GM23338 (cell line): ENCODE measurements at regions not wholly inside any gene's neighbourhood (a gene's known extent, or its start where the extent isn't known, plus 50 kb on each side); places are given as distances from the start of the nearest gene placed in this dataset.
A peak's percentile ranks its signal among the peaks of the same experiment; 100 is the strongest.

Experiments used
- ATAC-seq: fragments of 200-7000 bp; cut with Tn5 transposase; 3 replicates; pipeline ENCODE4 v1.9.1; 2020
- DNase-seq: peaks from one replicate; pipeline ENCODE4 v3.0.0-alpha.2; 2015; ENCODE audit warnings: low spot score
- H2AFZ ChIP-seq: fragments of 200-600 bp; sonication (generic); 2 replicates; pipeline ENCODE4 v1.8.0; 2016; ENCODE audit warnings: antibody characterized with exemption, mild to moderate bottlenecking, moderate library complexity
- H3F3A ChIP-seq: fragments of 200-600 bp; sonication (generic); replicated peaks from 2 replicates; pipeline ENCODE4 v1.8.0; 2017; ENCODE audit warnings: antibody characterized with exemption, mixed run types, low read depth
- H3K27ac ChIP-seq: fragments of 200-600 bp; sonication (generic); 2 replicates; pipeline ENCODE4 v1.6.1; 2016; ENCODE audit warnings: low read depth
- H3K27me3 ChIP-seq: fragments of 200-600 bp; sonication (generic); 2 replicates; pipeline ENCODE4 v1.8.0; 2016; ENCODE audit warnings: mild to moderate bottlenecking, mixed run types, moderate library complexity; ENCODE audit not compliant: insufficient read depth
- H3K36me3 ChIP-seq: fragments of 200-600 bp; sonication (generic); 2 replicates; pipeline ENCODE4 v1.8.0; 2016; ENCODE audit warnings: mild to moderate bottlenecking; ENCODE audit not compliant: insufficient read depth
- H3K4me1 ChIP-seq: fragments of 200-600 bp; sonication (generic); 2 replicates; pipeline ENCODE4 v1.8.0; 2016; ENCODE audit warnings: mild to moderate bottlenecking, moderate library complexity; ENCODE audit not compliant: insufficient read depth
- H3K4me2 ChIP-seq: fragments of 200-600 bp; sonication (generic); 2 replicates; pipeline ENCODE4 v1.7.1; 2017; ENCODE audit warnings: mixed run types
- H3K4me3 ChIP-seq: fragments of 200-600 bp; sonication (generic); 2 replicates; pipeline ENCODE4 v1.6.1; 2016; ENCODE audit warnings: mixed run types
- H3K79me2 ChIP-seq: fragments of 200-600 bp; sonication (generic); replicated peaks from 2 replicates; pipeline ENCODE4 v1.8.0; 2017; ENCODE audit warnings: mild to moderate bottlenecking; ENCODE audit not compliant: insufficient read depth
- H3K9me2 ChIP-seq: fragments of 200-600 bp; sonication (generic); 2 replicates; pipeline ENCODE4 v1.8.0; 2017; ENCODE audit not compliant: insufficient read depth
- H4K20me1 ChIP-seq: fragments of 200-600 bp; sonication (generic); replicated peaks from 2 replicates; pipeline ENCODE4 v1.8.0; 2017; ENCODE audit warnings: mild to moderate bottlenecking; ENCODE audit not compliant: insufficient read depth
- H3K27ac Mint-ChIP-seq: 2 replicates; pipeline ENCODE4 v1.8.0; 2020; ENCODE audit warnings: inconsistent platforms, mild to moderate bottlenecking, moderate library complexity, mixed read lengths
- H3K27me3 Mint-ChIP-seq: 3 replicates; pipeline ENCODE4 v1.8.0; 2022; ENCODE audit warnings: low read depth, mild to moderate bottlenecking, moderate library complexity, mixed read lengths, inconsistent platforms; ENCODE audit not compliant: insufficient read depth, poor library complexity
- H3K36me3 Mint-ChIP-seq: 3 replicates; pipeline ENCODE4 v1.8.0; 2021; ENCODE audit warnings: low read depth, mild to moderate bottlenecking, inconsistent platforms, moderate library complexity, mixed read lengths
- H3K4me1 Mint-ChIP-seq: 3 replicates; pipeline ENCODE4 v1.8.0; 2020; ENCODE audit warnings: mild to moderate bottlenecking, inconsistent platforms, mixed read lengths
- H3K4me3 Mint-ChIP-seq: 3 replicates; pipeline ENCODE4 v1.8.0; 2021; ENCODE audit warnings: moderate library complexity, mild to moderate bottlenecking, inconsistent platforms, mixed read lengths
- H3K9me3 Mint-ChIP-seq: 3 replicates; pipeline ENCODE4 v1.8.0; 2020; ENCODE audit warnings: moderate library complexity, mild to moderate bottlenecking, inconsistent platforms, mixed read lengths
- CREB1 ChIP-seq: fragments of 250-450 bp; sonication (Bioruptor Pico); IDR thresholded peaks from 2 replicates; pipeline ENCODE4 v1.5.0; 2020; ENCODE audit warnings: low read depth, mild to moderate bottlenecking, moderate library complexity
- EZH2 ChIP-seq: fragments of 200-600 bp; sonication (generic); IDR thresholded peaks from one replicate; pipeline ENCODE4 v1.8.0; 2017; ENCODE audit warnings: antibody characterized with exemption, mild to moderate bottlenecking, low read depth; ENCODE audit not compliant: unreplicated experiment
- NANOG ChIP-seq: IDR thresholded peaks from 2 replicates; pipeline ENCODE4 v1.6.1; 2016; ENCODE audit warnings: antibody characterized with exemption, borderline replicate concordance
- ZNF331 ChIP-seq: fragments of 250-450 bp; sonication (Bioruptor Pico); IDR thresholded peaks from 2 replicates; pipeline ENCODE4 v1.5.0; 2020; ENCODE audit warnings: low read depth, mild to moderate bottlenecking, moderate library complexity
- ZNF462 ChIP-seq: fragments of 250-450 bp; sonication (Bioruptor Pico); IDR thresholded peaks from 2 replicates; pipeline ENCODE4 v1.5.0; 2020; ENCODE audit warnings: mild to moderate bottlenecking, moderate library complexity
- TF ChIP-seq, protein P1 (sequence below), 2 experiments: fragments of 200-600 bp in 1 of 2; sonication (generic) in 1 of 2; conservative IDR thresholded peaks; 2 replicates each; pipeline versions ENCODE4 v1.5.1 to v1.6.1; 2016 to 2017; ENCODE audit warnings: antibody characterized with exemption in 2 of 2, low read depth in 2 of 2, mild to moderate bottlenecking in 2 of 2, moderate library complexity in 1 of 2
- TF ChIP-seq, protein P2 (sequence below): IDR thresholded peaks from 2 replicates; pipeline ENCODE4 v1.6.1; 2016; ENCODE audit warnings: antibody characterized with exemption

- TF ChIP-seq EZH2 (no peak), ZNF331 (CRISPR knock-in tag) (no peak)
- TF ChIP-seq, protein P1, sequence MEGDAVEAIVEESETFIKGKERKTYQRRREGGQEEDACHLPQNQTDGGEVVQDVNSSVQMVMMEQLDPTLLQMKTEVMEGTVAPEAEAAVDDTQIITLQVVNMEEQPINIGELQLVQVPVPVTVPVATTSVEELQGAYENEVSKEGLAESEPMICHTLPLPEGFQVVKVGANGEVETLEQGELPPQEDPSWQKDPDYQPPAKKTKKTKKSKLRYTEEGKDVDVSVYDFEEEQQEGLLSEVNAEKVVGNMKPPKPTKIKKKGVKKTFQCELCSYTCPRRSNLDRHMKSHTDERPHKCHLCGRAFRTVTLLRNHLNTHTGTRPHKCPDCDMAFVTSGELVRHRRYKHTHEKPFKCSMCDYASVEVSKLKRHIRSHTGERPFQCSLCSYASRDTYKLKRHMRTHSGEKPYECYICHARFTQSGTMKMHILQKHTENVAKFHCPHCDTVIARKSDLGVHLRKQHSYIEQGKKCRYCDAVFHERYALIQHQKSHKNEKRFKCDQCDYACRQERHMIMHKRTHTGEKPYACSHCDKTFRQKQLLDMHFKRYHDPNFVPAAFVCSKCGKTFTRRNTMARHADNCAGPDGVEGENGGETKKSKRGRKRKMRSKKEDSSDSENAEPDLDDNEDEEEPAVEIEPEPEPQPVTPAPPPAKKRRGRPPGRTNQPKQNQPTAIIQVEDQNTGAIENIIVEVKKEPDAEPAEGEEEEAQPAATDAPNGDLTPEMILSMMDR (conservative IDR thresholded peaks at IDR 0.05; ENCODE audit: low read depth in 2 of 2): no peak
These were observed 221.0 kb upstream of the IGF1R start (continued) for GRCh38 chr15:98427321-98427720.

DNA sequence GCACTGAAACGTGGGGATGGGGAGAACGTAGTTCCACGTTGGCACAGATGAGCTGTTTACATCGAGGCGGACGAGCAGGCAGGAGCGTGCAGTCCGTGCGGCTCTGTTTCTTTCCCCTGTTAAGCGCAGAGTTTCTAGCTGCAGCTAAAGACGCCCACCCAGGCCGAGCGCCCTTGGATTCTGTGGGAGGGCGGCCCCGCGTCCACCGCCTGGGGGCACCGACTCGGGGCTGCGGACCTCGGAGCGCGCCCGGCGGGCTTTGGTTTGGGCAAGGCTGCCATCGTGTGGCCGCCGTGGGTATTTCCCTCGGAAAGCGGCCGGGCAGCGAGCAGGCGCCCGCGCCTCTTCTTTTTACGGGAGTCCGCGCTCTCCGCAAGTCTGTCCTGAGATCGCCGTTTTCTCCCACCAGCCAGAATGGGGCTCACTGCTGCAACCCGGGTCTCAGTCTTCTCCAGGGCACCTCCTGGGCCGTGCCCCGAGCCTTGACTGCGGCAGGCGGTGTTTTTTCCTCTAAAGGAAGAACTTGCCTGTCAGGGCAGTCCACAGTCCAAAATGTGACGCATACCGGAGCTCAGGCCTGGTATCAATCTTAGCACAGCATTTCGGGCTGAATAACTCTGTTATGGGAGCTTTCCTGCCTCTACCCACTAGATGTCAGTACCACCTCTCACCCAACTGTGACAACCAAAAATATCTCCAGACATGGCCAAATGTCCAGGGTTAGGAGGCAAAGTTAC, 219.9 kb upstream of the IGF1R start:
- TF ChIP-seq CREB1 (CRISPR knock-in tag): no peak
- TF ChIP-seq, protein P1 (conservative IDR thresholded peaks at IDR 0.05; ENCODE audit: low read depth in 2 of 2): peak; percentile 48 to 82
- no peak for TF ChIP-seq ZNF331 (CRISPR knock-in tag)
- no peak for TF ChIP-seq NANOG
- TF ChIP-seq, protein P2, sequence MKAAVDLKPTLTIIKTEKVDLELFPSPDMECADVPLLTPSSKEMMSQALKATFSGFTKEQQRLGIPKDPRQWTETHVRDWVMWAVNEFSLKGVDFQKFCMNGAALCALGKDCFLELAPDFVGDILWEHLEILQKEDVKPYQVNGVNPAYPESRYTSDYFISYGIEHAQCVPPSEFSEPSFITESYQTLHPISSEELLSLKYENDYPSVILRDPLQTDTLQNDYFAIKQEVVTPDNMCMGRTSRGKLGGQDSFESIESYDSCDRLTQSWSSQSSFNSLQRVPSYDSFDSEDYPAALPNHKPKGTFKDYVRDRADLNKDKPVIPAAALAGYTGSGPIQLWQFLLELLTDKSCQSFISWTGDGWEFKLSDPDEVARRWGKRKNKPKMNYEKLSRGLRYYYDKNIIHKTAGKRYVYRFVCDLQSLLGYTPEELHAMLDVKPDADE: no peak
- no peaks in the 10 kb centered on the region for H3F3A ChIP-seq
- Mint-ChIP-seq H3K36me3 (peaks cover 6% of the 10 kb centered on the region; the same call in 1 of the 3 replicates), H3K9me3 (peaks cover 22% of the 10 kb centered on the region), H3K4me3 (peak overlapping the region; percentile 64), H3K27me3 (peaks cover 34% of the 10 kb centered on the region), H3K4me1 (no peaks in the 10 kb centered on the region), H3K27ac (no peak overlapping the region)
- DNase-seq (peak; percentile 81), ATAC-seq (peak; percentile 90)
- no peaks in the 10 kb centered on the region for H3K9me2 ChIP-seq
- no peaks in the 10 kb centered on the region for H4K20me1 ChIP-seq
- peak overlapping the region; percentile 55 for H3K4me3 ChIP-seq
- peaks cover 29% of the 10 kb centered on the region for H3K27me3 ChIP-seq
- H3K27ac ChIP-seq: no peak overlapping the region
- no peaks in the 10 kb centered on the region for H3K4me1 ChIP-seq
- H2AFZ ChIP-seq: peak overlapping the region; percentile 99
- H3K79me2 ChIP-seq: no peaks in the 10 kb centered on the region
- peak overlapping the region; percentile 79 for H3K4me2 ChIP-seq
- no peaks in the 10 kb centered on the region for H3K36me3 ChIP-seq

- H3K9me2 ChIP-seq: no peaks in the 10 kb centered on the region
- no peaks in the 10 kb centered on the region for H3K36me3 ChIP-seq
- peaks cover 34% of the 10 kb centered on the region for H3K27me3 Mint-ChIP-seq
- no peak overlapping the region for H3K27ac ChIP-seq
- H3K27me3 ChIP-seq: peaks cover 25% of the 10 kb centered on the region
- DNase-seq: no peak
- no peak for ATAC-seq
- no peaks in the 10 kb centered on the region for H3K79me2 ChIP-seq
- H3K4me3 Mint-ChIP-seq: no peak overlapping the region
- H2AFZ ChIP-seq: no peak overlapping the region
- H3K4me2 ChIP-seq: no peak overlapping the region
- H3K4me1 Mint-ChIP-seq: no peaks in the 10 kb centered on the region
- no peaks in the 10 kb centered on the region for H3K4me1 ChIP-seq
- no peak overlapping the region for H3K4me3 ChIP-seq
- no peaks in the 10 kb centered on the region for H4K20me1 ChIP-seq
- H3K36me3 Mint-ChIP-seq: peaks cover 6% of the 10 kb centered on the region; the same call in 1 of the 3 replicates
- peaks cover 22% of the 10 kb centered on the region for H3K9me3 Mint-ChIP-seq
- no peak overlapping the region for H3K27ac Mint-ChIP-seq
- H3F3A ChIP-seq: no peaks in the 10 kb centered on the region
- TF ChIP-seq ZNF462 (CRISPR knock-in tag): no peak
- TF ChIP-seq CREB1 (CRISPR knock-in tag): no peak
These were observed 217.2 kb upstream of the IGF1R start for GRCh38 chr15:98431171-98431570.
